ENCODE measurements at regions not wholly inside any gene's neighbourhood (a gene's known extent, or its start where the extent isn't known, plus 50 kb on each side); places are given as distances from the start of the nearest gene placed in this dataset.
"Not testable (repeated sequence)": the region's sequence is repeated elsewhere in the genome, so short reads cannot be mapped to it uniquely, and the experiment has no call there.

DNA sequence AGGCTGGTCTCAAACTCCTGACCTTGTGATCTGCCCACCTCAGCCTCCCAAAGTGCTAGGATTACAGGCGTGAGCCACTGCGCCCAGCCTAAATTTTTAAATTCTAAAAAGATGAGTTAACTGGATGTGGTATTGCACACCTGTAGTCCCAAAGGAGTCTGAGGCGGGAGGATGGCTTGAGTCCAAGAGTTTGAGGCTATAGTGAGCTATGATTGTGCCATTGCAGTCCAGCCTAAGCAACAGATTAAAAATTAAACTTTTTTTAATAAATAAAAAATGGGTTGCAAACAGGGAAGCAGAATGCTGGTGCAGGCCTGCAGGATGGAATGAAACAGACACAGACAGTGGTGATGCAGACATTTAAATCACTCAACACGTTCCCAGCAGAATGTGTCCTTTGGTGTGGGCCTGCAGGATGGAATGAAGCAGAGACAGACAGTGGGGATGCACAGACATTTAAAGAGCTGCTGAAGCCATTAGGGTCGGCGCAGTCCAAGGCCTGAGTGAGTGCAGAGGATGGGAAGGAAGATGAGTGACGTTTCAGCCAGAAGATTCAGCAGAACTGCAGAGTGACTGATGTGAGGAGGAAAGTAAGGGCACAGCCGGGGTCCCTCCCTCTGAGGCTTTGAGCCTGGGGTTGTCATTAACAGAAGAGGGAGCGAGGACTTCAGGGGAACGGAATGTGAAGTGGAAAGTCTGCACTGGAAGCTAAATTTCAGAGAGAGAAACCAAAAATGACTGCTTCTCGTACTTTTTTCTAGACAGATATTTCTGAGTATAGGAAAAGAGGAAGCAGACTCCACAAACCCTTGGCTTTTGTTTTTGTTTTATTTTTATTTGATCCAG lies 117.5 kb downstream of the RIN2 start:
- DNase-seq: no peak

DNA sequence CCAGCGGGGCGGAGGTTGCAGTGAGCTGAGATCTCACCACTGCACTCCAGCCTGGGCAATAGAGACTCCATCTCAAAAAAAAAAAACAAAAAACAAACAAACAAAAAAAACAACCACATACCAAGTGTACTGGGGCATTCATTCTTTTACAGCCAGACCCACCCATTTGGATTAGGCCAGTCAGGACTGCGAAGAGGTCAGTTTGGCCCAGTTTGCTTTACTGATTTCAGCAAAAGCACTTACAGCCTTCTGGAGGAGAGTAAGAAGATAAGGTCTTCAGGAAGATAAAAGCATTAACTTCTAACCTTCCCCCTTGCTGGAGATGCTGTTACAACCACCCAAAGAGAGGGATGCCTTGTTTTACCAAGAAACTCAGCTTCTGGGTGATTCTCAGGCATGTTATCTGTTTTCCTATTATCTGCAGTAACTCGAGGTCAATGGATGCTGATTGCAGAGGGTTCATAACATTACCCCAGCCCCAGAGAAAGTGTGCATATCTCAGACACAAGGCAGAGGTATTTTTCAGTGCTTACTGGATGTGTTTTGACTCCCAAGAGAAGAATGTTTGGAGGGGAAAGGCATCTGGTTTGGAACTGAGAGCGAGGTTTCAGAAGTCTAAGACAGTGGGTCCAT lies 118.9 kb downstream of the RIN2 start:
- DNase-seq: no peak

DNA sequence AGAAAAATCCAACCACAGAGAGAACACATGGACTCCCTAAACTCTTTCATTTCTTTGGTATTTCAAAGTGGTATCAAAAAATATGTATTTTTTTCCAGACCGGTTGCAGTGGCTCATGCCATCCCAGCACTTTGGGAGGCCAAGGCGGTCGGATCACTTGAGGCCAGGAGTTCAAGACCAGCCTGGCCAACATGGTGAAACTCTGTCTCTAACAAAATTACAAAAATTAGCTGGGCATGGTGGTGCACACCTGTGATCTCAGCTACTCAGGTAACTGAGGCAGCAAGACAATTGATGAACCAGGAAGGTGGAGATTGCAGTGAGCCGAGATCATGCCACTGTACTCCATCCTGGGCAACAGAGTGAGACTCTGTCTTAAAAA lies 121.8 kb downstream of the RIN2 start:
- DNase-seq: not testable (repeated sequence)

DNA sequence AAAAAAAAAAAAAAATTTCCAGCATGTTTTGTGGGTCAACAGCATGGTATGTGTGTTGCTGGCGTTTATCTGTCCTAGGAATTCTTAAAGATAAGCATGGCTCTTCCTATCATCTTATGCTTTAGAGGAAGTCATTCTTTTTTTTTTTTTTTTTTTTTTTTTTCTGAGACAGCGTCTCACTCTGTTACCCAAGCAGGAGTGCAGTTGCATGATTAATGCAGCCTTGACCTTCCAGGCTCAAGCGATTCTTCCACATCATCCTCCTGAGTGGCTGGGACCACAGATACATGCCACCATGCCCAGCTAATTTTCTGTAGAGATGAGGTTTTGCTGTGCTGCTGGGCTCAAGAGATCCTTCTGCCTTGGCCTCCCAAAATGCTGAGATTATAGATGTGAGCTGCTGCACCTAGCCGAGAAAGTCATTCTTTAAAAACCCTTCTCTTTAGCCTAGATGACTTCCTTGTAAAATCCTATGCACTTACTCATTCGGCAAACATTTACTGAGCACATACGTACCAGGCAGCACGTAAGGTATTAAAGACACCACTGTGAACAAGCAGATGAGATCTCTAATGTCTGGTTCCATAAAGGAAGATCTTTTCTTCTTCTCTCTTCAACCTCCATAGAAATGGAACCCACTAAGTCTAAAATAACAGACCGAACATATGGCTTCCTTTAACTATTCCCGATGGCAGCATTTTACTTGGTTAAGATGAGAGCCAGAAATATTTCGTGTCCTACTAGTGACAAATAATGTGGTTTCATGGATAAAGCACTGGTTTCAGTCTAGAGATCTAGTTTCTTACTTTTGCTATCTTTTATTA lies 122.4 kb downstream of the RIN2 start:
- no peak for DNase-seq

DNA sequence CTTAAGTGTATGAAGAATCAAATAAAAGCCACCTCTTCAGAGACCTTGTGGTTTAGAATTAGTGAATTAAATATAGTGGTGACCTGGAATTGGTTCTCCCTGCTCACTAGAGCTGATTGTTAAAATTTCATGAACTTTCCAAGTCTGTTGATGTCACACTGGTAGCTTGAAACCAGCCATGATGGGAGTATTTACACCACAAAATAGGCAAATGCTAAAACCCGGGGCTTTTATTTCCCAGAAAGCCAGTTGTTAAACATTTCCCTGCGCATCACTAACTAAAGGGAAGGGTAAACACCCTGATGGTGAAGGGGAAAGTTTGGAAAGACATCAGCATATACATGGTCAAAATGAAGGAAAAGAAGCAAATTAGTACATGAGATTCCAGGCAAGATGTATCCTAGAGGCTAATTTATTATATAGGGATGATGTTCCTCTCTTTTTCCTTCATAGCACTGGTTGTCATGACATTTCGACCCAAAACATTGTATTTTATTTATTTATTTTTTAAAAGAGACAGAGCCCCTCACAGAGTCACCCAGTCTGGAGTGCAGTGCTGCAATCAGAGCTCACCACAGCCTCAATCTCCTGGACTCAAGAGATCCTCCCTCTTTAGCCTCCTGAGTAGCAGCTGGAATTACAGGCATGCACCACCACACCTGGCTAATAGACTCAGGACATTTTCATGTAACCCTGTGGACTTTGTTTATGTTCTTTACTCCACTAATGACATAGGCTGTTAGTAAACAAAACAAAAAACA lies 123.2 kb downstream of the RIN2 start:
- no peak for DNase-seq

DNA sequence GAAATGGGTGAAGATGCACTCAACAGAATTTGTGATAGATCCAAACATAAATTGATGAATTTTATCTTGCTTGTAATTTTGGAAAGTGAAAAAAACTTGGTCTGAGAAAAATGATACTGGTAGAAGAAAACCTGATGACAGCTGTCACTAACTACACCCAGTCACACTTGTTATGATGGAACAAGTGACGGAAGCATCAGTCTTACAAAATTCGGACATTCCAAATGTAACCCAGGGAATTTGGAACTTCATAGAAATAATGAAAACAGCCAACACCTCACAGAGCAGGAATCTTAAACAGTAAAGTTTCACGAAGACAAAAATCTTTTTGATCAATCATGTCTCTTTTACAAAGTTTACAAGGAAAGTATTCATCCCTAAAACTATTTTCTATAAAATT lies 123.9 kb downstream of the RIN2 start:
- DNase-seq: no peak

DNA sequence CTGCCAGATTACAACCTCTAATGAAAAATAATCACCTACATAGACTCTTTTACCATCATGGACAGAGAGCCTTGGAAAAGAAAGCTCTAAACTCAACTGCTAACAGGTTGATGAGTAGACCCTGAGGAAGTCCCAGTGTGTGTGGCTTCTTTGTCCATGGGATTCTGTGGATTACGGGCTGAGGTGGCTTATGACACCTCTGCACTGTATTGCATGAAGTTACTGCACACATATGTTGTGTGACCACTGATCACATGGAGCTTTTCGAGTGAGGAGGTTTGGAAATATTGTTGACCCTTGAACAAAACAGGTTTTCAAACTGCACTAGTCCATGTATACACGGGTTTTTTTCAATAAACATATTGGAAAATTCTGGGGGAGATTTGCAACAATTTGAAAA lies 124.4 kb downstream of the RIN2 start:
- no peak for DNase-seq

DNA sequence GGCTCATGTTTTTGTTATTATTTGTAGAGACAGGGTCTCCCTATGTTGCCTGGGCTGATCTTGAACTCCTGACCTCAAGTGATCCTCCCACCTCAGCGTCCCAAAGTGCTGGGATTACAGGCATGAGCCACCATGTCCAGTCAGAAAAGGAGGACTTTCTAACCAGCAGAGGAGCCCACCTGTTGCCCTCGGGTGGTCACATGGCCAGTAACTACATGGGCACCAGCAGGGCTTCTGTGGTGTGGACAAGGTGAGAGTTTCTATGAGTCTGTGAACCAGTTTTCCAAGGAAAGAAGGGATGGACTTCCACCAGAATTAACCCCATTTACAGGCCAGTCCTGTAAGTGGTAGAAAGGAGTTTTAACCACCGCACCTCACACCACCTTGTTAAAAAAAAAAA lies 125.4 kb downstream of the RIN2 start:
- DNase-seq: no peak

DNA sequence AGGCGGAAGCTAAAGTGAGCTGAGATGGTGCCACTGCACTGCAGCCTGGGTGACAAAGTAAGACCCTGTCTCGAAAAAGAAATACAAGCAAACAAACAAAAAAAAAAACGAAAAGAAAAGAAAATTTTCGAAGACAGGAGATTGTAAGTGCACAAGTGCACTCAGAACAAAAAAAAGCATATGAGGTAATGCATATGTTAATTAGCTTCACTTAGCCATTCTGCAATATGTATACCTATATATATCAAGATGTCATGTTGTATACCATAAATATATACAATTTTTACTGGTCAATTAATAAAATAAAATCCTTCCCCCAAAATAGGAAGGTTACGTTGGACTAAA lies 127.5 kb downstream of the RIN2 start:
- no peak for DNase-seq

DNA sequence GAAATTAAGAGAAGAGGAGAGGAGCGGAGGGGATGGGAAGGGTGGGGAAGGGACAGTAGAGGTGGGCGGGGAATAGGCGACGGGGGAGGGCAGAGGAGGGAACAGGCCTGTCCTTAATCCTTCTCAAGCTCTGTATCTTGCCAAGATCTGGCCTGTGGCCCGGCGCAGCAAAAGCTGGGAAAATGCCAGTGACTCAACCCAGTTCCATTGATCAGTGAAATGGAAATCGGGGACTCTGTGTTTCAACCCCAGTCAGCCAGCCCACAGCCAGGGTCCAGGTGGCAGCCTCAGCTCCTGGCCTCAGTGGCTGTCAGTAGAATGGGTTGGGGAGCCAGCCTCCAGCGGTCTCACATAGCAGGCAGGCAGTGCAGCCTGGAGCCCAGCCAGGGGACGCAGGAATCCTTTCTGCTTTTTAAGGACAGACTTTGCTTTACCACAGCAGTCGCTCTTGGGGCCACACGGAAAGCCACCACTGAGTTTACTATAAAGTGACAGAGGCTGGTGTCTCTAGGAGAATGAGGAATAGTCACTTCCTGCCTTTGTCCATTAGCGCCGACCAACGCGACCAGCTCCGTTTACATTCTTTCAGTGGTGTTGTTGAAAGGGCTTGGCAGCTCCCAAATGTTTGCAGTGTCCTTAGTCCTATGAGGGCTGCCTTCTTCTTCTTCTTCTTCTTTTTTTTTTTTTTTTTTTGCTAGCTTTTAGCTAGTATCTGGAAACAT lies 128.0 kb downstream of the RIN2 start:
- DNase-seq: peak; percentile 17

DNA sequence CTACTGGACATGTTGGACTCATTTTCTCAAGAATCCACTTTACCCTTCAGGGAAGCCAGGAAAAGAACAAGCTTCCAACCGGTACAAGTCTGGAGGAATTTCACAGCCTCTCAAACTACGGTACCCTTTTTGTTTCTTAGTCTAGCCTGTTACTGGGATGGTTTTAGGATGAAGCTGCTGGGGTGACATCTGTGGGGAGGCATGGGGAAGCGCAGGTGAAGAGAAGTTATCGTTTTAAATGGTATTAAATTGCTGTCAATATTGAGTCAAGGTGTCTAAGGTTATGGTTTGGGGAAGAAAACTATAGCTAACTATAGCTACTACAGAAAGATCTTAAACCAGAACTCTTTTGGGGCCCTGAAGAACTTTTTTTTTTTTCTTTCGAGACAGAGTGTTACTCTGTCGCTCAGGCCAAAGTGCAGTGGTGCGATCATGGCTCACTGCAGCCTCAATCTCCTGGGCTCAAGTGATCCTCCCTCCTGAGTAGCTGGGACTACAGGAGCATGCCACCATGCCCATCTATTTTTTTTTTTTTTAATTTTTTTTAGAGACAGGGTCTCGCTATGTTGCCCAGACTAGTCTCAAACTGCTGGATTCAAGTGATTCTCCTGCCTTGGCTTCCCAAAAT lies 128.7 kb downstream of the RIN2 start:
- no peak for DNase-seq

DNA sequence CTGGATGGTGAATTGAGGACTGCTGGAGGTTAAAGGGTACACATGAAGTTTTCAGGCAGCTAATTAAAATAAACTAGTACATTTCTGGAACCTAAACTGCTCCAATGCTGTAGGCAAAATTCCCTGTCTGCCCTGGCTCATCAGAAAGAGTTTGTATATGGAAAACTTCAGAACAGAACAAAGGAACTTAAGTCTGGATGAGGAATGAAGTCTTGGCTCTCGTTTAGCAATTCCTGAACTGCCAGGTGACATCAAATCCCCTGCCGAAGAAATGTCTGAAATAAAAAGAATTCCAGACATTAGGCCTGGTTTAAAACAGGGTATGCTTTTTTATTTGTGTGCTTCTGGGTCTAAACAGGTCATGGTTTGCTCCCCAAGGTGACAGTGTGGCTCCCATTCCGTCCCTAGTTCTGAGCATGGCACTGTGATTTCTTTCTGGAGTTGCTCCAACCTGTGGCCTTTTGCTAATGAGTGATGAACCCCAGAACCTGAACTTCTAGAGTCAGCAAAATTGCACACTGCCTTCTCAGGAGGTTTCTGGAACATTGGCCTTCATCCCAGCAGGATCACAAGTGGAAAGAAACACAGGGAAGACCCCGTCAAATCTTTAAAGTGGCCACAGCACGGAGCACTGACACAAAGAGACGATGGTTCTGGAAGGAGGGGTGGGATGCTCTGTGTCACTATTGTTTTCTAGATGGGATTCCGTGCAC lies 129.4 kb upstream of the NAA20 start:
- no peak for DNase-seq

DNA sequence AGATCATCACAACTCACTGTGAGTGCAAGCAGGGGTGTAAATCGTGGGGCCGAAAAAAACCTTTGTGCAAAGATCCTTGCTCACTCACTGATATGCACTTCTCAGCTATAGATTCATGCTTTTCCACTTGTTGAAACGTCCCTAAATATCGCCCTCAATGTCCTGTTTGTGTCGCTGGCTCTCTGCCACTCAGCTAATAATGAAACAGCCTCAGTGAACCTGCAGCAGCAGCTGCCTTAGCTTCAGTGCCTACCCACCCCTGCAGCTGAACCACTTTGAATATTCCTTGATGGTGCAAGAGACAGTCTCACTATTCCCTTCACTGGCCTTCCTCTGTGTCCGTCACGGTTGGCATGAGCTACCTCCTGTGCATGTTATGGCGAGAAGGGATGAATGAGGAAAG lies 128.9 kb upstream of the NAA20 start:
- peak; percentile 55 for DNase-seq

DNA sequence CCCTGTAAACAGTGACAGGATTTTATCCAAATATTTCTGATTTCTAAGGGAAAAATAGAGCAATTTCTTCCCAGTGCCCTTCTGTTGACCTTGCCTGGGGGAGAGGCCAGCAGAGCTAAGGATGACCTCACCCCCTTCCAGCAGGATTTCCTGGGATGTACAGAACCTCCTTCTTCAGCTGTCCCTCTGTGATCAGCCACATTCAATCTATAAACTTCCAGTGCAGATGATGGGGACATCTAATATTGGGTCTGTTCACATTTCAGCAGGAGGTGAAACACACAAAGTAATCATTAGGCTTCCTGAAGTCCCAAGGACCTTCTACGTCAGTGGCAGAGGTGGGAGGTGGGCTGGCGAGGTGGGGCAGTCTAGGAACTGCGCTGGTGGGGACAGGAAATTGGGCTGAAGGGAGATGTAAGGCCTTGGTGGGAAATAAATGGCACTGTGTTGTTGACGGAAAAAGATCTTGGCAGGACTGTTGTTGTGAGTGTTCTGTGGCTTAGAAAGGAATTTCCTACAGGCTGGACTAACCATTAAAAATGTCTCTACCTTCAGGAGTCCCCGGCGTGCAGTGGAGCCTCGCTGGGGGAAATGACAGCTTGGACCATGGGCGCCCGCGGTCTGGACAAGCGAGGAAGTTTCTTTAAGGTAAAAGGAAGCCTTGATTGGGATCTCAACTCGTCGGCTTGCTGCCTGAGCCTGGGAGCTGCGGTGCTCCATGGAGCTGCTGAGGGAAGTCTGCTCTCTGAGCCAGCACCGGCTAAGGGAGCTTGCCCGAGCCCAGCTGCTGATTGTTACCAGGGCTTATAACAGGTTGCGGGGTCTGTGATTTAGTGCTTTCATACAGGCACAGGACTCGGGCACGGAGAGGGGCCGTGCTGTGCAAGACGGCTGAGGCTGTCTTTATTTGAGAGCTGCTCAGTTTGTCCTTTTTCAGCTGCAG lies 127.9 kb upstream of the NAA20 start:
- no peak for DNase-seq

DNA sequence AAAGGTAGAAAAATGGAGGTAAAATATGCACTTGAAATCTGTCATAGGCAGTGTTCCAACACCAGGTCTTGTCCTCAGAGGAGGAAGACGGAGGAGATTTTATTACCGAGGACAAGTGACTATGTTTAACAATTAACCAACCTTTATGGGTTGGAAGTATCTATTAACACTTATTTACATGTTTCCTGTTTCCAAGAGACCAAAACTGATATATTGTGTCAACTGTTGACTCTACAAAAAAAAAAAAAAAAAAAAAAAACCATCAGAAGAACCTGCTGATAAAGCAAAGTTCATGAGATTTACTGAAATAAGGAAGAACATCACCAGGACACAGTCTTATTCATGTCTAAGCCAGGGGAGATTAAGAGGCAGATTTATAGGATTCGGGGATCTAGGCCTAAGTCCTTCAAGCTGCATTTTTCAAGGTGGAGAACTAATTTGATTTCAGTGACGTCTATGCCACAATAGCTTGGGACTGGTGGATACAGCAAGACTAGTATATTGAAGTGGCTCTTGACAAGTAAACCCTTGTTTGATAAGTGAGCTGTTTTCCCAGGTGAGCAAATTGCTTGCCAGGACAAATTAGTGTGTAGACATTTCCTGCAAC lies 126.6 kb upstream of the NAA20 start:
- DNase-seq: peak; percentile 63

DNA sequence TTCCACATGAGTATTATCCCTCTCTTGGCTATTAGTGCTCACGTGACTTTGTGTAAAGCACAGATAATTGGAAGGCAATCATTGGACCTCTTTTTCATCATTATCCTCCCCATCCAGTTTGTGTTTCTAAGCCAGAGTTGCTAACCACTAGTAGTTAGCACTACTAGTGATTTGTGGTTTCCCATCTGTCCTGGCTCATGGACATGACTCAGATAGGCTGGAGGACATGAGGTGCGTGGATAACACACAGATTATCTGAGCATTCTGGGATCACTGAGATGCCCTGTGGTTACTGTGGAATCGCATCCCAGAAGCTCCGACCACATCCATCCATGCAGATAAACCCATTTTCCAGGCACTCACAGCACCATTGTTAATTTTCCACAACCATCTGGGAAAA lies 123.8 kb upstream of the NAA20 start:
- DNase-seq: no peak

DNA sequence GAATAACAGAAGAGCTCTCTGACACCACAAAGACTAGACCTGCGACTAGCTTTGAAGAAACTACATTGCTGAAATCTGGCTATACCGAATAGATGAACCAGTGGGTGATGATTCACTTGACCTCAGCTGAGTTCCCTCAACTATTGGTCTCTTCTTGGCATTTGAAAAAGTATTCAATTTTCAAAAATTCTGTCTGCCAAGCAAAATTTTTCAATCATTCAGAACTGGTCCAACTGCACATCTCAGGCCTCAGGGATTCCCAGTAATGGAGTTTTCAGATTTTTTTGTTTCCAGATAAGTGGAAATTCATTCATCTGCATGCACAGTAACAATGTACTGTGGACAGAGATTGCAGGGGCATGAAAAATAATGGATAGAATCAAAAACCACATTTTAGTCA lies 121.4 kb upstream of the NAA20 start:
- no peak for DNase-seq

DNA sequence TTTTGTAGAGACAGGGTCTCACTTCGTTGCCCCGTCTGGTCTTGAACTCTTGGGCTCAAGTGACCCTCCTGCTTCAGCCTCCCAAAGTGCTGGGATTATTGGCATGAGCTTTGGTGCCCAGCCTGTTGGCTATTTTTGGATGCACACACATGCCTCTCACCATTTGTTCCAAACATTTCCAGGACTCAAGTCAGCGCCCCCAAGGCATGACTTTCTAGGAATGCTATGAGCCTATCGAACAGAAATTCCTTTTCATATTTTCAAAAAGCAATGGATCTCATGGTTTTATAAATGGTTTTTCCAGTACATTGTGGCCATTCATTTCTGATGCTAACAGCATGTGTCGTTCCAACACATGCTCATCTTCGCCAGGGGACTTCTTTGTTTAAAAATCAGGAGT lies 119.3 kb upstream of the NAA20 start:
- DNase-seq: no peak

DNA sequence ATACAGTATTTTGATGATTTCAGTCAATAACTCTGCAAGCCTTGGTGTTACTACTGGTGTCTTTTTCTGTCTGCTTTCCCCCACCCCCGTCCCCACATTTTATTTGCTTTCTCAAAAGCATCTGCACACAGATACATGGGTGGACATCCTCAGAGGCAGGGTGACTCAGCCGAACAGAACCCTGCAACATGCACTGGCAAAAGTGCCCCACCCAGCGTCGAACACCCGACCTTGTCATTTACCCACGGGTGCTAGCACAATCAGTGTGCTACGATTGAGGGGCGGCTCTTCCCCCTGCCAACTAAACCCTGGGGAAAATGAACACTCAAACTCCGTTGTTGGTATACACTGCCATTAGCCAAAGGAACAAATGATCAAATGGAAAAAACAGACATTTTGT lies 115.9 kb upstream of the NAA20 start:
- DNase-seq: no peak

All from NCI-H510A (cell line).